ENCODE measurements at regions not wholly inside any gene's neighbourhood (a gene's known extent, or its start where the extent isn't known, plus 50 kb on each side); places are given as distances from the start of the nearest gene placed in this dataset.

- POLR2A ChIA-PET = no interaction called here
- H3K36me3 Mint-ChIP-seq (ENCODE audit: insufficient read depth, unreplicated experiment) = no peaks in the 10 kb centered on the region
These were observed 968.4 kb downstream of the SORCS3 start for GRCh38 chr10:105609451-105609850.

GRCh38 chr10:105605918-105606317 lies 964.8 kb downstream of the SORCS3 start:
- no peak for DNase-seq
- BruUV-seq (replicated peaks) = no TSS peak
- no peak overlapping the region for H3K27ac Mint-ChIP-seq (ENCODE audit: unreplicated experiment)
- no peaks in the 10 kb centered on the region for H3K4me1 Mint-ChIP-seq (ENCODE audit: low read depth, unreplicated experiment)
- H3K27me3 Mint-ChIP-seq (ENCODE audit: insufficient read depth, unreplicated experiment) = peaks cover 3% of the 10 kb centered on the region
- ChIA-PET CTCF (no interaction called here), POLR2A (no interaction called here)
- no peak for TF ChIP-seq CTCF (IDR thresholded peaks at IDR 0.05; ENCODE audit: insufficient read depth in 1 of 2, low read depth in 1 of 2, low read length in 1 of 2, severe bottlenecking in 1 of 2, unreplicated experiment in 1 of 2)
- H3K4me3 ChIP-seq (ENCODE audit: low read depth, low read length) = no peak overlapping the region
- no peaks in the 10 kb centered on the region for H3K36me3 ChIP-seq (ENCODE audit: control insufficient read depth, insufficient read depth, low read length)
- no peaks in the 10 kb centered on the region for H3K4me1 ChIP-seq
- H3K9me3 Mint-ChIP-seq (ENCODE audit: unreplicated experiment) = peaks cover 10% of the 10 kb centered on the region
- intact Hi-C loops (cut with micrococcal nuclease; ENCODE audit: unreplicated experiment) = no loop called here
- no peaks in the 10 kb centered on the region for H3K9me3 ChIP-seq
- no peak overlapping the region for H3K4me3 Mint-ChIP-seq (ENCODE audit: unreplicated experiment)
- H3K27me3 ChIP-seq (replicated peaks; ENCODE audit: control insufficient read depth, insufficient read depth, low read length) = no peaks in the 10 kb centered on the region
- H3K36me3 Mint-ChIP-seq (ENCODE audit: insufficient read depth, unreplicated experiment) = no peaks in the 10 kb centered on the region

More at GRCh38 chr10:105609451-105609850, 968.4 kb downstream of the SORCS3 start:
- intact Hi-C loops (cut with micrococcal nuclease; ENCODE audit: unreplicated experiment) = no loop called here
- CTCF ChIA-PET = no interaction called here
- no peaks in the 10 kb centered on the region for H3K9me3 Mint-ChIP-seq (ENCODE audit: unreplicated experiment)
- no peak overlapping the region for H3K4me3 Mint-ChIP-seq (ENCODE audit: unreplicated experiment)
- no peak for DNase-seq
- no peaks in the 10 kb centered on the region for H3K27me3 Mint-ChIP-seq (ENCODE audit: insufficient read depth, unreplicated experiment)
- Histone ChIP-seq H3K4me1 (no peaks in the 10 kb centered on the region), H3K4me3 (ENCODE audit: low read depth, low read length) (no peak overlapping the region), H3K27me3 (replicated peaks; ENCODE audit: control insufficient read depth, insufficient read depth, low read length) (no peaks in the 10 kb centered on the region), H3K9me3 (no peaks in the 10 kb centered on the region), H3K36me3 (ENCODE audit: control insufficient read depth, insufficient read depth, low read length) (no peaks in the 10 kb centered on the region)
- no peak overlapping the region for H3K27ac Mint-ChIP-seq (ENCODE audit: unreplicated experiment)
- no peak for TF ChIP-seq CTCF (IDR thresholded peaks at IDR 0.05; ENCODE audit: insufficient read depth in 1 of 2, low read depth in 1 of 2, low read length in 1 of 2, severe bottlenecking in 1 of 2, unreplicated experiment in 1 of 2)
- no peaks in the 10 kb centered on the region for H3K4me1 Mint-ChIP-seq (ENCODE audit: low read depth, unreplicated experiment)
- no TSS peak for BruUV-seq (replicated peaks)

- POLR2A ChIA-PET = no interaction called here
- DNase-seq = no peak
- Mint-ChIP-seq H3K27ac (ENCODE audit: unreplicated experiment) (no peak overlapping the region), H3K4me1 (ENCODE audit: low read depth, unreplicated experiment) (no peaks in the 10 kb centered on the region), H3K9me3 (ENCODE audit: unreplicated experiment) (peaks cover 10% of the 10 kb centered on the region), H3K27me3 (ENCODE audit: insufficient read depth, unreplicated experiment) (peaks cover 3% of the 10 kb centered on the region), H3K36me3 (ENCODE audit: insufficient read depth, unreplicated experiment) (no peaks in the 10 kb centered on the region), H3K4me3 (ENCODE audit: unreplicated experiment) (no peak overlapping the region)
- no peaks in the 10 kb centered on the region for H3K9me3 ChIP-seq
- intact Hi-C loops (cut with micrococcal nuclease; ENCODE audit: unreplicated experiment) = no loop called here
- no peak overlapping the region for H3K4me3 ChIP-seq (ENCODE audit: low read depth, low read length)
- no TSS peak for BruUV-seq (replicated peaks)
- no peaks in the 10 kb centered on the region for H3K36me3 ChIP-seq (ENCODE audit: control insufficient read depth, insufficient read depth, low read length)
- no peaks in the 10 kb centered on the region for H3K27me3 ChIP-seq (replicated peaks; ENCODE audit: control insufficient read depth, insufficient read depth, low read length)
- H3K4me1 ChIP-seq = no peaks in the 10 kb centered on the region
- no peak for TF ChIP-seq CTCF (IDR thresholded peaks at IDR 0.05; ENCODE audit: insufficient read depth in 1 of 2, low read depth in 1 of 2, low read length in 1 of 2, severe bottlenecking in 1 of 2, unreplicated experiment in 1 of 2)
- CTCF ChIA-PET = no interaction called here
These were observed 964.0 kb downstream of the SORCS3 start for GRCh38 chr10:105605104-105605503.

Measured in Caco-2 (cell line).